ENCODE measurements at regions not wholly inside any gene's neighbourhood (a gene's known extent, or its start where the extent isn't known, plus 50 kb on each side); places are given as distances from the start of the nearest gene placed in this dataset.
"Not testable (repeated sequence)": the region's sequence is repeated elsewhere in the genome, so short reads cannot be mapped to it uniquely, and the experiment has no call there.

DNA sequence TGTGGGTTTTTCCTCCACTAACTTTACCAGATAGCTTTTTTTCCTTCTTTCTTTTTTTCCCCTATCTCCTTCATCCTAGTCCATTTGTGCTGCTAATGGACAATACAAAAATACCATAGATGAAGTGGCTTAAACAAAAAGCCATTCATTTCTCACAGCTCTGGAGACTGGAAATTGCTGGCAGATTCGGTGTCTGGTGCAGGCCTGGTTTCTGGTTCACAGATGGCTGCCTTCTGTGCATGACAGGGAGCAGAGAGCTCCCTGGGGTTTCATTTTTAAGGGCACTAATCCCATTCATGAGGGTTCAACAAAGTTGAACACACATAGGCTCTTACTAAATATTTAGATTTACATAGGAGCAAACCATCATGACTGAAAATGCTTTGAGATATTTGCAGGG is 467.4 kb downstream of the TYW1 start:
- DNase-seq (ENCODE audit: extremely low read depth in 1 of 2, low read depth in 1 of 2) = no peak

DNA sequence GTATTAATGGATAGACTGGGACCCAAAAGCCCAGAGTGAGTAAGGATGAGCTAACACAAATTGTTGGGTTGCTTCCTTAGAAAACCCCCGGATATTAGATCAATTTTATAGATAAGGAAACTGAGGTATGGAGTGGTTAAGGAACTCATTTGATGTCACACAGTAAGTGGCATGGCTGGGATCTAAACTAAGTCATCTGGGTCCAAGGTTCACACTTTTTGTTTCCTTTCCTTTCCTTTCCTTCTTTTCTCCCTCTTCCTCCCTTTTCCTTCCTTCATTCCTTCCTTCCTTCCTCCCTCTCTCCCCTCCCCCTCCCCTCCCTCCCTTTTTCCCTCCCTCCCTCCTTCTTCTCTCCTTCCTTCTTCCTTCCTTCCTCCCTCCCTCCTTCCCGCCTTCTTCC is 469.5 kb downstream of the TYW1 start:
- no peak for DNase-seq (ENCODE audit: extremely low read depth in 1 of 2, low read depth in 1 of 2)

DNA sequence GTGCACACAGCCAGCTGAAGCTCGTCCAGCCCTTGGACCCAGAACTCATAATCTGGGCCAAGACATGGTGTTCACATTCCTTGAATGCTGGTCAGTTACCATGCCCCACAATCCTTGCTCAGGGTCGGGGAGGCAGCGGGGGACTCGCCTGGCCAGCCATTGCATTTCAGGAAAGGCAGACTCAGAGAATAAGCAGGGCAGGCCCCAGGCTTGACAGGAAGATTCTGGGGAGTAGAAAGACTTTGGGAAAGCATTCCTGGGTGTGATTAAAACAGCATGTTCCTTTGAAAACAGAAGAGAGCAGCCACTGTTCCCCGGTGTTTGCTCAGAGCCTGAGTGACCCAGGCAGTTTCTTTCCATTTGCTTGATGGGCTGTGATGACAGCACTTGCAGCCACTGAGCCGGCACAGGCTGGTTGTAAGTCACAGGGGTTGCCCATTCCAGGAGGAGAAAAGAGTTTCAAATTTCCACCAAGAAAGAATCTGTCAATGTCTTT is 473.7 kb downstream of the TYW1 start:
- DNase-seq (ENCODE audit: extremely low read depth in 1 of 2, low read depth in 1 of 2) = no peak

DNA sequence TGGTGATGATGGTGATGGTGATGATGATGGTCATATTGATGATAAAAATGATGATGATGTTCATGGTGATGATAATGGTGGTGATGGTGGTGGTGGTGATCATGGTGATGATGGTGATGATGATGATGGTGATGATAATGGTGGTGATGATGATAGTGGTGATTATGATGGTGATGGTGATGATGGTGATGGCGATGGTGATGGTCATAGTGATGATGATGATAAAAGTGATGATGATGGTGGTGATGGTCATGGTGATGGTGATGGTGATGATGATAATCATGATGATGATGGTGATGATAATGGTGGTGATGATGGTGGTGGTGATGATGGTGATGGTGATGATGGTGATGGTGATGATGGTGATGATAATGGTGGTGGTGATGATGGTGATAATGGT is 478.7 kb downstream of the TYW1 start:
- no peak for DNase-seq (ENCODE audit: extremely low read depth in 1 of 2, low read depth in 1 of 2)

DNA sequence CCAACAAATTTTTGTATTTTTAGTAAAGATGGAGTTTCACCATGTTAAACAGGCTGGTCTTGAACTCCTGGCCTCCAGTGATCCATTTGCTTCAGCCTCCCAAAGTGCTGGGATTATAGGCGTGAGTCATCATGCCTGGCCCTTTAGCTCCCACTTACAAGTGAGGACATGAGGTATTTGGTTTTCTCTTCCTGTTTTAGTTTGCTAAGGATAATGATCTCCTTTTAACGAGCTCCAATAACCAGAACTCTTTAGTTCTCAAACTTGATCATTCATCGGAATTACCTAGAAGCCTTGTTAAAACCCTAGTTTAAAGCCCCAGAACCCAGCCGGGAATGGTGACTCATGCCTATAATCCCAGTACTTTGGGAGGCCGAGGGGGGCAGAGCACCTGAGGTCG is 481.4 kb downstream of the TYW1 start:
- no peak for DNase-seq (ENCODE audit: extremely low read depth in 1 of 2, low read depth in 1 of 2)

DNA sequence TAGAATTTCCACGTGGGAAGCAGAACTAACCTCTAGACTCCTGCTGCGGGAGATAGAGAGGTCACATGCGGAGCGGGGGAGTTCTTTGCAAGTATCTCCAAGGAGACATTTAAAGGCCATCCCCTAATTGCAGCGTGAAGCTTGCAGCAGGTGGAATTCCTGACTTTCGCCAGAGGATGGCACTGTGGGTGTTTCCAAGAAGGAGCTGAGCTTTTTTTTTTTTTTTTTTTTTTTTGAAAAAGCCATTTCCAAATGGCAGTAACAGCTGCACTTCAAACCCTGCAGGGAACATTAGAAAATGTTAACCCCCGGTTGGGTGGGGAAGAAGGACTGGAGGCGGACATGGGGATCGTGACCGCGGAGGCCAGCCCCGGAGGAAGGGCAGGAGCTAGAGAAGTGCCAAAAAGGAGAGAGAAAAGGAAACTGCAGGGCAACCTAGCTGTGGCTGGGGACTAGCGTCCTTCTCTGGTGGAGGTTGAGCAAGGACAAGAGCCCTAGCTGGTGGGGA is 487.7 kb downstream of the TYW1 start:
- DNase-seq (ENCODE audit: extremely low read depth in 1 of 2, low read depth in 1 of 2) = no peak

DNA sequence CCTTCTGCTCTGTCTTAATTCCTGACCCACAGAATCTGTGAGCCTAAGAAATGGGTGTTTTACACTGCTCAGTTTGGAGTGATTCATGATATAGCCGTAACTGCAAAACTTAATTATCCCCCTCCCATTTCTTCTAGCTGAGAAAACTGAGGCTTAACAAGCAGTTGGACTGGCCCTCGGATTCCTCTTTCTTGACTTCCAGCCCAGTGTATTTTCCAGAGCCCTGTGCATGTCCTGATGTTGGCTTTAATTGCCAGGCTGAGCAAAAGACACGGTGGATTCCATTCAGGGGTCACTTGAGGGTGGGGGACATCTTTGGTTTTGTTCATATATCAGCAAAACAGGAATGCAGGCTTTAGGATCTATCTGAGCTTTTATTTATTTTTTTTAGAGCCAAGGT is 489.8 kb downstream of the TYW1 start:
- DNase-seq (ENCODE audit: extremely low read depth in 1 of 2, low read depth in 1 of 2) = no peak

GRCh38 chr7:67487316-67487715 is 490.7 kb downstream of the TYW1 start:
- no peak for DNase-seq (ENCODE audit: extremely low read depth in 1 of 2, low read depth in 1 of 2)

DNA sequence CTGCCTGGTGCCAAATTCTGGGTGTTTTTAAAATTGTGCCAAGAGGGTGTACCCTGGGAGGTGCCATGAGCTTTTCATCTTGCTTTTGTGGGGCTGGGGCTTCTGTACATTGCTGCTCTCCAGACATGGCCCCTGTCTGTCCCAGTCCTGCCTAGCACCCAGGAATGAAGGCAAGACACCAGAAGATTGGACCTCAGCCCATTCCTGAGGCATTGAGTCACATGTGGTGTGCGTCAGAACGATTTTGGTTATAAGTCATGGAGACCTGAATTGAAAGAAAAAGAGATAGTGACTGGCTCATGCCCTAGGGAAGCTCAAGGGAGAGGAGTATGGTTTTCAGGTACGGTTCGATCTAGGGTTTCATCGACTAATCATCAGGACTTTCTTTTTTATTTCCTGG is 493.2 kb downstream of the TYW1 start:
- DNase-seq (ENCODE audit: extremely low read depth in 1 of 2, low read depth in 1 of 2) = no peak

DNA sequence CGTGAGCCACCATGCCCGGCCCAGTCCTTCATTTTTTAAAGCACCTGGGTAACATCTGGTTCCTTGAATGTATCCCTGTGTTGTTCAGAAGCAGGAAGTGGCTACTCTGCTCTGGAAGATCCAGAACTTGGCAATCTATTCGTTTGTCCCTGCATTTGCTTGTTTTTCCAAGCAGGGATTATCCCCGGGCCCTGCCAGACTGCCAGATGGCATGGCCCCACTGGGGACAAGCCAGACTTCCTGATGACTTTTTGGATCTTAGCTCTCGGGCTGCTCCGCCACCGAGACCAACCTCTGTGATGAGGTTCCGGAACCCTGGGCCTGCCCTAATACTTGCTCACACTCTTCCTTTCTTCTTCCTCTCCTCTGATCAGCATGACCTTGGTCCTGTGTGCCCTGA is 496.7 kb downstream of the TYW1 start:
- no peak for DNase-seq (ENCODE audit: extremely low read depth in 1 of 2, low read depth in 1 of 2)

- no peak for DNase-seq (ENCODE audit: extremely low read depth in 1 of 2, low read depth in 1 of 2)
Measured at GRCh38 chr7:67496589-67496988, 500.0 kb downstream of the TYW1 start.

- DNase-seq (ENCODE audit: extremely low read depth in 1 of 2, low read depth in 1 of 2) = not testable (repeated sequence)
Measured at GRCh38 chr7:67497914-67498313, 501.3 kb downstream of the TYW1 start.

GRCh38 chr7:67502929-67503328 is 506.3 kb downstream of the TYW1 start:
- DNase-seq (ENCODE audit: extremely low read depth in 1 of 2, low read depth in 1 of 2) = no peak

GRCh38 chr7:67505449-67505848 is 508.8 kb downstream of the TYW1 start:
- DNase-seq (ENCODE audit: extremely low read depth in 1 of 2, low read depth in 1 of 2) = no peak

- DNase-seq (ENCODE audit: extremely low read depth in 1 of 2, low read depth in 1 of 2) = no peak
Measured at GRCh38 chr7:67512481-67512880, 515.8 kb downstream of the TYW1 start.

DNA sequence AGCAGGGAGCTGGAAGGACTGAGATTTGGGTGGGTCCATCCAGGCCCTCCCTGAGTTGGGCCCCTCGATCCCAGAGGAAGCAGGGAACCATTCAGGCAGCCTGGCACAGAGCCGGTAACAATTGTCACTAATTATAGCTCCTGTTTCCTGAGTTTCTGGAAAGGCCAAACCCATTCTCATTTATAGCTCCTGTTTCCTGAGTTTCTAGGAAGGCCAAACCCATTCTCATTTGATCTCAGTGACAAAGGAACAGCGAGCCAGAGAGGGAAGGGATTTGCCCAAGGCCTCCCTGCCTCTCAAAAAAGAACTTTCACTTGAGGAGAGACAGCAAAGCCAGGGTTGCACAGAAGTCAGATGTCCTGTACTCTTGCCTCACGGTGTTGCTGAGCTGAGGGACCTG is 521.9 kb downstream of the TYW1 start:
- no peak for DNase-seq (ENCODE audit: extremely low read depth in 1 of 2, low read depth in 1 of 2)

DNA sequence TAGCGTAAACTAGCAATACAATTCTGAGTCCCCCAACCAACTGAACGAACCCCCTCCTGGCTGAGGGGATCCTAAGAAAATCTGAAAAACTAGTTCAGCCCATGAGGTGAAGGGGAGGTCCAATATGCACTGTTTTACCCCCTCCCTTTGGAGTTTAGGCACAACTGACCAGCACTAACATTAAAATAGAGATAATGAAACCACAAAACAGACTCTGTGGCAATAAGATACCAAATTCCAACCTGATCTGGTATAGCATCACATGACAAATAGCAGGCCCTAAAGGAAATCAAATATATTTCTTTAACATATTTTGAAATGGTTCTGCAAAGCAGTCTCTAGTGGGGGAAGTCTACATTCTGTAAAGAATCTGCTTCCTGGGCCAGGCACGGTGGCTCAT is 522.5 kb downstream of the TYW1 start:
- DNase-seq (ENCODE audit: extremely low read depth in 1 of 2, low read depth in 1 of 2) = no peak

DNA sequence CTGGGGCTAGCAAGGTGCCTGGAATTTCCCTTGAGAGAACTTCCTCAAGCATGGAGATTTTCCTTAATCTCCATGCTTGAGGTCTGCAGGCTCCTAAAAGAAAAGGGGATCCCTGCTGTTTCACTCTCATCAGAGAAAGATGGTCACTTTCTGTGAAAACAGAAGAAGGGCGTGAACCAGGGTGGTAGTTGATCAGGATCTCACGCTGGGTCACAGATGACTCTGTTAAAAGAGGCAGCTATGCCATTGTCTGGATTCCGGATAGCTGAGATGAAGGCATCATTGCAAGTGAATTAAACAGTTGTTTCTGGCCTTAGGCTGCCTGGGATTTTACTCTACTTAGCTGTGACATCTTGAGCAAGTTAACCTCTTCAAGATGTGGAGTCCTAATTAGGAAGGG is 525.9 kb downstream of the TYW1 start:
- DNase-seq (ENCODE audit: extremely low read depth in 1 of 2, low read depth in 1 of 2) = no peak

DNA sequence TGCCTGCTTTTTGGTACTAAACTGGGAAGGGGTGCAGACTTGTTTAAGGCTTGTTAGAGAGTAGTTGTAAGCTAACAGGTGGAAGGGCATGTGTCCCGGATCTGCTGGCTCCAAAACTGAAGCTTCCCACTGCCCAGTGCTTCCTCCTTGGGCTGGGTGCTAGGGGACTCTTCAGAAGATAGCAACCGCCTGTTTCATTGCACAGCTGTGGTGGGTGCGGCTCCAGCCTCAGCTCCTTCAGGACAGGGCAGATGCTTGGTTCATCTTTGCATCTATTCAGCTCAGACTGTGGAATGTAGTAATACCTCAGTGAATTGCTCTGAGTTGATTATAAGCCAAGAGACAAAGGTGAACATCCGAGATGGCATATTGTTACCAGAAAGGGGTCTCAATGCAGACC is 527.1 kb downstream of the TYW1 start:
- DNase-seq (ENCODE audit: extremely low read depth in 1 of 2, low read depth in 1 of 2) = no peak

DNA sequence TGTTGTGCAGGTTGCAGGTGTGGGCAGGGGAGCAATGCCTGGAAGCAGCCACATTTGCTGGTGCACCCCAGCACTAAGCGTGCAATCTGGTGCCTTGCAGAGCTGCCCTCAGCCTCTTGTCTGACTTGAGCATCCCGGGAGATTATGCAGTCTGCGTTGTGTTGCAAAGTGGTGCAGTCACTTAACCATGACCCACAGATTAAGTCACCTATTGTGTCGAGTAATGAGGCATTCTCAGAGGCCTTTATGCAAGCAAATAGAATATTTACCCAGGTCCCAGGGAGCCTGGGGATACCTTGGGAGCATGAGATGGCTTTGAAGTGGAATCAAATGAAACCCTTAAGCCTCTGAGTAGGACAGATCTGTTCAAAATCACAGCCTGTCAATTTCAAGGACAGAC is 529.0 kb downstream of the TYW1 start:
- DNase-seq (ENCODE audit: extremely low read depth in 1 of 2, low read depth in 1 of 2) = no peak

DNA sequence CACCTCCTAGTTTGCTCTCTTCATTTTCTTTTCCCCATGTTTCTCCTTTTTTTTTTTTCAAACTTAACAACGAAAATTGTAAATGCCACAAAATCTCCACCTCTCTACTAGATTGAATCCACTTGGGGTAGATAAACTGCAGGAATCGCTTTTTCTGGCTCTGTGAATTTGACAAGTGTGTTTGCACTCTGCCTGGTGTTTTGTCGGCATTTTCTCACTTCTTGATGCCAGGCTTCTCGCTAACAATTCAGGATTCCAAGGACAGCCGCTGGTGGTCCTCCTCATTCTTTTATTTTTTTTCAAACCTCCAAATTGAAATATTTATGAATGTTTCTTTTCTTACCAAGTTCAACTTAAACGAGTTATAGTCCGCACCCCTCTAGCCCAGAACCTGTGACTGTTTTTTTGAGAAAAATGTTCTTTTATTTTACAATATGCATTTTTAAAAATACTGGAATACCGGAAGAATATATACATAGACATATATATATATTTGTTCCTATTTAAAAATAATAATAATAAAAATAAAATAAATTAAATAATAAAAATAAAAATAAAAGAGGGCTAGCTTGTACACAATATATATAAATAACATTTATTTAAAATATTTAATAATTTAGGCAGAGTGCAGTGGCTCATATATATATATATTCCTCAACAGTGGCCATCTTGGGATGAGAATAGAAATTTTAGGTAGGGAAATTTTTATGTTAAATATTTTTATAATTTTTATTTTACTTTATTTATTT is 538.8 kb downstream of the TYW1 start:
- no peak for DNase-seq (ENCODE audit: extremely low read depth in 1 of 2, low read depth in 1 of 2)

DNA sequence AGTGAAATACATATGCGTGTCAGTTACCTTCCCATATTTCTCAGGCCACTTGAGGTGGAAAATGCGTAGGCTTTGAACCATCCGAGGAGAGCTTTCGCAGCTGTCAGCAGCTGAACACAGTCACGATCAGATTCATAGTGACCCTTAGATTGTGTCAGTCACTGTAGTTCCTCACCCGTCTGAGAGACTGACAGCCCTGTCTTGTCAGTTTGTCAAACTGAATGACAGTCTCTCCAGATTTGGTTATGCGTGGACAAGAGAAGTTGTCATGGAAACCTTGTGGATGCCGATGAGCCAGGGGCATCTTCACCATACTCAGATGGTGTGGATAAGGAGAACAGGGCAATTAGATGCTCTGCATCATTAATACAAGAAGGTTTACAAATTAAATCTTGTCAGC is 546.3 kb downstream of the TYW1 start:
- no peak for DNase-seq (ENCODE audit: extremely low read depth in 1 of 2, low read depth in 1 of 2)
